HCT116 (cell line): ENCODE measurements at regions not wholly inside any gene's neighbourhood (a gene's known extent, or its start where the extent isn't known, plus 50 kb on each side); places are given as distances from the start of the nearest gene placed in this dataset.

ENCODE experiments used
- EZH2 ChIP-seq: fragments of 200-600 bp; sonication (generic); IDR thresholded peaks from 2 replicates; pipeline ENCODE4 v1.6.1; 2017; ENCODE audit warnings: antibody characterized with exemption, mixed run types
- EZH2phosphoT487 ChIP-seq: fragments of 200-600 bp; IDR thresholded peaks from 2 replicates; pipeline ENCODE4 v1.6.1; 2018; ENCODE audit warnings: antibody characterized with exemption, borderline replicate concordance
- FOSL1 ChIP-seq: IDR thresholded peaks from 2 replicates; pipeline ENCODE4 v1.6.1; 2012; ENCODE audit warnings: low read depth
- JUND ChIP-seq: IDR thresholded peaks from 2 replicates; pipeline ENCODE4 v1.6.1; 2012
- POLR2A ChIP-seq: IDR thresholded peaks from 2 replicates; pipeline ENCODE4 v1.7.0; 2011; ENCODE audit warnings: borderline replicate concordance; ENCODE audit not compliant: insufficient read depth, insufficient read length; ENCODE audit errors: extremely low read depth
- POLR2AphosphoS5 ChIP-seq: IDR thresholded peaks from 2 replicates; pipeline ENCODE4 v1.6.1; 2011; ENCODE audit warnings: mild to moderate bottlenecking, low read depth, low read length, moderate library complexity
- SP1 ChIP-seq: IDR thresholded peaks from 2 replicates; pipeline ENCODE4 v1.6.1; 2012; ENCODE audit warnings: low read depth
- SRF ChIP-seq: IDR thresholded peaks from 2 replicates; pipeline ENCODE4 v1.6.1; 2012; ENCODE audit warnings: low read depth
- TCF7L2 ChIP-seq: IDR thresholded peaks from 2 replicates; pipeline ENCODE4 v1.7.0; 2011; ENCODE audit warnings: borderline replicate concordance, inconsistent platforms; ENCODE audit not compliant: insufficient read depth, insufficient read length; ENCODE audit errors: extremely low read depth
- YY1 ChIP-seq: IDR thresholded peaks from 2 replicates; pipeline ENCODE4 v1.6.1; 2011; ENCODE audit warnings: low read length, low read depth, moderate library complexity, mild to moderate bottlenecking; ENCODE audit not compliant: insufficient replicate concordance; ENCODE audit errors: extremely low read depth
- TF ChIP-seq, protein P1 (sequence below), 3 experiments: fragments of 200-600 bp in 1 of 3; sonication (generic) in 1 of 3; IDR thresholded peaks in 2 of 3; conservative IDR thresholded peaks in 1 of 3; 2 replicates each; pipeline ENCODE4 v1.5.1; 2012 to 2017; ENCODE audit warnings: low read depth in 2 of 3, low read length in 2 of 3, antibody characterized with exemption in 1 of 3, borderline replicate concordance in 1 of 3, control low read depth in 1 of 3, mild to moderate bottlenecking in 1 of 3, mixed read lengths in 1 of 3, mixed run types in 1 of 3, moderate library complexity in 1 of 3; ENCODE audit not compliant: insufficient read depth in 1 of 3
- TF ChIP-seq, protein P2 (sequence below): IDR thresholded peaks from 2 replicates; pipeline ENCODE4 v1.6.1; 2012
- TF ChIP-seq, protein P3 (sequence below): IDR thresholded peaks from 2 replicates; pipeline ENCODE4 v1.6.1; 2011; ENCODE audit warnings: mild to moderate bottlenecking, low read length, moderate library complexity; ENCODE audit not compliant: insufficient replicate concordance; ENCODE audit errors: extremely low read depth
- TF ChIP-seq, protein P4 (sequence below): IDR thresholded peaks from 2 replicates; pipeline ENCODE4 v1.6.1; 2012; ENCODE audit warnings: low read depth

DNA sequence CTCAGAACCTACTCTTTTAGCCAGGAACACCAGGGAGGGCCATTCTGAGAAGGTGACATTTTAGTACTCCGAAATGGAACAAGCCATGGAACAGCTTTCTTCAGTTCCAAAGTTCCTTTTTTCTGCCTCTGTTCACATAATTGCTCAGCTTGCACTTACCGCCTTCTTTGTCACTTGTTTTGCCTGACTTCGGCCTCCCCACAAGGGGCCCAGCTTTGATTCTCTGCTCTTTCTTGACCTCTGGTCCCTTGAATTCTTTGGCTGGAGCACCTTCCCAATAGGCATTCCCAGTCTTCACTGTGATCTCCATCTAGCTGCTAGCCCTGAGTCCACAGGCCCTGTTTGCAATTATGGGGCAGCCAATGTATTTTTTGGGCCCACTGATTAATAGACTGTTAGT, 51.4 kb upstream of the SLC7A14 start:
- TF ChIP-seq, protein P1, sequence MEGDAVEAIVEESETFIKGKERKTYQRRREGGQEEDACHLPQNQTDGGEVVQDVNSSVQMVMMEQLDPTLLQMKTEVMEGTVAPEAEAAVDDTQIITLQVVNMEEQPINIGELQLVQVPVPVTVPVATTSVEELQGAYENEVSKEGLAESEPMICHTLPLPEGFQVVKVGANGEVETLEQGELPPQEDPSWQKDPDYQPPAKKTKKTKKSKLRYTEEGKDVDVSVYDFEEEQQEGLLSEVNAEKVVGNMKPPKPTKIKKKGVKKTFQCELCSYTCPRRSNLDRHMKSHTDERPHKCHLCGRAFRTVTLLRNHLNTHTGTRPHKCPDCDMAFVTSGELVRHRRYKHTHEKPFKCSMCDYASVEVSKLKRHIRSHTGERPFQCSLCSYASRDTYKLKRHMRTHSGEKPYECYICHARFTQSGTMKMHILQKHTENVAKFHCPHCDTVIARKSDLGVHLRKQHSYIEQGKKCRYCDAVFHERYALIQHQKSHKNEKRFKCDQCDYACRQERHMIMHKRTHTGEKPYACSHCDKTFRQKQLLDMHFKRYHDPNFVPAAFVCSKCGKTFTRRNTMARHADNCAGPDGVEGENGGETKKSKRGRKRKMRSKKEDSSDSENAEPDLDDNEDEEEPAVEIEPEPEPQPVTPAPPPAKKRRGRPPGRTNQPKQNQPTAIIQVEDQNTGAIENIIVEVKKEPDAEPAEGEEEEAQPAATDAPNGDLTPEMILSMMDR (IDR thresholded peaks at IDR 0.05 in 2 of 3, conservative IDR thresholded peaks at IDR 0.05 in 1 of 3; ENCODE audit: borderline replicate concordance in 1 of 3, insufficient read depth in 1 of 3, low read depth in 2 of 3, low read length in 2 of 3) = no peak
- TF ChIP-seq POLR2A = no peak
- TF ChIP-seq, protein P2, sequence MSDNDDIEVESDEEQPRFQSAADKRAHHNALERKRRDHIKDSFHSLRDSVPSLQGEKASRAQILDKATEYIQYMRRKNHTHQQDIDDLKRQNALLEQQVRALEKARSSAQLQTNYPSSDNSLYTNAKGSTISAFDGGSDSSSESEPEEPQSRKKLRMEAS = no peak
- TF ChIP-seq POLR2AphosphoS5 = no peak
- no peak for TF ChIP-seq TCF7L2
- no peak for TF ChIP-seq SP1
- no peak for TF ChIP-seq EZH2
- TF ChIP-seq, protein P3, sequence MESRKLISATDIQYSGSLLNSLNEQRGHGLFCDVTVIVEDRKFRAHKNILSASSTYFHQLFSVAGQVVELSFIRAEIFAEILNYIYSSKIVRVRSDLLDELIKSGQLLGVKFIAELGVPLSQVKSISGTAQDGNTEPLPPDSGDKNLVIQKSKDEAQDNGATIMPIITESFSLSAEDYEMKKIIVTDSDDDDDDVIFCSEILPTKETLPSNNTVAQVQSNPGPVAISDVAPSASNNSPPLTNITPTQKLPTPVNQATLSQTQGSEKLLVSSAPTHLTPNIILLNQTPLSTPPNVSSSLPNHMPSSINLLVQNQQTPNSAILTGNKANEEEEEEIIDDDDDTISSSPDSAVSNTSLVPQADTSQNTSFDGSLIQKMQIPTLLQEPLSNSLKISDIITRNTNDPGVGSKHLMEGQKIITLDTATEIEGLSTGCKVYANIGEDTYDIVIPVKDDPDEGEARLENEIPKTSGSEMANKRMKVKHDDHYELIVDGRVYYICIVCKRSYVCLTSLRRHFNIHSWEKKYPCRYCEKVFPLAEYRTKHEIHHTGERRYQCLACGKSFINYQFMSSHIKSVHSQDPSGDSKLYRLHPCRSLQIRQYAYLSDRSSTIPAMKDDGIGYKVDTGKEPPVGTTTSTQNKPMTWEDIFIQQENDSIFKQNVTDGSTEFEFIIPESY = no peak
- no peak for TF ChIP-seq JUND
- no peak for TF ChIP-seq EZH2phosphoT487
- TF ChIP-seq, protein P4, sequence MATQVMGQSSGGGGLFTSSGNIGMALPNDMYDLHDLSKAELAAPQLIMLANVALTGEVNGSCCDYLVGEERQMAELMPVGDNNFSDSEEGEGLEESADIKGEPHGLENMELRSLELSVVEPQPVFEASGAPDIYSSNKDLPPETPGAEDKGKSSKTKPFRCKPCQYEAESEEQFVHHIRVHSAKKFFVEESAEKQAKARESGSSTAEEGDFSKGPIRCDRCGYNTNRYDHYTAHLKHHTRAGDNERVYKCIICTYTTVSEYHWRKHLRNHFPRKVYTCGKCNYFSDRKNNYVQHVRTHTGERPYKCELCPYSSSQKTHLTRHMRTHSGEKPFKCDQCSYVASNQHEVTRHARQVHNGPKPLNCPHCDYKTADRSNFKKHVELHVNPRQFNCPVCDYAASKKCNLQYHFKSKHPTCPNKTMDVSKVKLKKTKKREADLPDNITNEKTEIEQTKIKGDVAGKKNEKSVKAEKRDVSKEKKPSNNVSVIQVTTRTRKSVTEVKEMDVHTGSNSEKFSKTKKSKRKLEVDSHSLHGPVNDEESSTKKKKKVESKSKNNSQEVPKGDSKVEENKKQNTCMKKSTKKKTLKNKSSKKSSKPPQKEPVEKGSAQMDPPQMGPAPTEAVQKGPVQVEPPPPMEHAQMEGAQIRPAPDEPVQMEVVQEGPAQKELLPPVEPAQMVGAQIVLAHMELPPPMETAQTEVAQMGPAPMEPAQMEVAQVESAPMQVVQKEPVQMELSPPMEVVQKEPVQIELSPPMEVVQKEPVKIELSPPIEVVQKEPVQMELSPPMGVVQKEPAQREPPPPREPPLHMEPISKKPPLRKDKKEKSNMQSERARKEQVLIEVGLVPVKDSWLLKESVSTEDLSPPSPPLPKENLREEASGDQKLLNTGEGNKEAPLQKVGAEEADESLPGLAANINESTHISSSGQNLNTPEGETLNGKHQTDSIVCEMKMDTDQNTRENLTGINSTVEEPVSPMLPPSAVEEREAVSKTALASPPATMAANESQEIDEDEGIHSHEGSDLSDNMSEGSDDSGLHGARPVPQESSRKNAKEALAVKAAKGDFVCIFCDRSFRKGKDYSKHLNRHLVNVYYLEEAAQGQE = no peak
- TF ChIP-seq FOSL1 = no peak
- TF ChIP-seq YY1 = no peak
- TF ChIP-seq SRF = no peak
